ENCODE measurements at regions not wholly inside any gene's neighbourhood (a gene's known extent, or its start where the extent isn't known, plus 50 kb on each side); places are given as distances from the start of the nearest gene placed in this dataset.

GRCh38 chr1:60678802-60679201, 403.6 kb upstream of the NFIA start:
- no peak for TF ChIP-seq CTCF (IDR thresholded peaks at IDR 0.05)
- TF ChIP-seq POLR2A (IDR thresholded peaks at IDR 0.05): no peak

Data from thyroid gland (tissue), 4 donors.